H1 (cell line): ENCODE measurements at regions not wholly inside any gene's neighbourhood (a gene's known extent, or its start where the extent isn't known, plus 50 kb on each side); places are given as distances from the start of the nearest gene placed in this dataset.

Source experiments
- CBX8 ChIP-seq: fragments of 300-800, 300-1000 bp; sonication (generic); IDR thresholded peaks from 2 replicates; pipeline ENCODE4 v1.7.1; 2016; ENCODE audit warnings: low read depth, low read length, borderline replicate concordance
- MAFK ChIP-seq: IDR thresholded peaks from 2 replicates; pipeline ENCODE4 v1.6.1; 2012; ENCODE audit warnings: low read depth, mild to moderate bottlenecking, improper control_type of control experiment, low read length
- RAD21 ChIP-seq, 2 experiments: IDR thresholded peaks in 1 of 2; conservative IDR thresholded peaks in 1 of 2; 2 replicates each; pipeline ENCODE4 v1.6.1; 2011; ENCODE audit warnings: low read depth in 2 of 2, low read length in 2 of 2, improper control_type of control experiment in 1 of 2, inconsistent platforms in 1 of 2, mild to moderate bottlenecking in 1 of 2, moderate library complexity in 1 of 2
- RXRA ChIP-seq: IDR thresholded peaks from 2 replicates; pipeline ENCODE4 v1.6.1; 2011; ENCODE audit warnings: low read depth, mild to moderate bottlenecking, low read length, moderate library complexity; ENCODE audit not compliant: insufficient read depth
- SAP30 ChIP-seq: fragments of 300-600 bp; sonication (generic); IDR thresholded peaks from 2 replicates; pipeline ENCODE4 v1.7.1; 2012; ENCODE audit warnings: low read length, moderate library complexity, mild to moderate bottlenecking, inconsistent platforms; ENCODE audit not compliant: insufficient read depth, insufficient replicate concordance
- SP1 ChIP-seq: IDR thresholded peaks from 2 replicates; pipeline ENCODE4 v1.6.1; 2011; ENCODE audit warnings: low read depth, low read length
- TEAD4 ChIP-seq: IDR thresholded peaks from 2 replicates; pipeline ENCODE4 v1.6.1; 2012; ENCODE audit warnings: low read depth, low read length, inconsistent platforms, mixed read lengths

DNA sequence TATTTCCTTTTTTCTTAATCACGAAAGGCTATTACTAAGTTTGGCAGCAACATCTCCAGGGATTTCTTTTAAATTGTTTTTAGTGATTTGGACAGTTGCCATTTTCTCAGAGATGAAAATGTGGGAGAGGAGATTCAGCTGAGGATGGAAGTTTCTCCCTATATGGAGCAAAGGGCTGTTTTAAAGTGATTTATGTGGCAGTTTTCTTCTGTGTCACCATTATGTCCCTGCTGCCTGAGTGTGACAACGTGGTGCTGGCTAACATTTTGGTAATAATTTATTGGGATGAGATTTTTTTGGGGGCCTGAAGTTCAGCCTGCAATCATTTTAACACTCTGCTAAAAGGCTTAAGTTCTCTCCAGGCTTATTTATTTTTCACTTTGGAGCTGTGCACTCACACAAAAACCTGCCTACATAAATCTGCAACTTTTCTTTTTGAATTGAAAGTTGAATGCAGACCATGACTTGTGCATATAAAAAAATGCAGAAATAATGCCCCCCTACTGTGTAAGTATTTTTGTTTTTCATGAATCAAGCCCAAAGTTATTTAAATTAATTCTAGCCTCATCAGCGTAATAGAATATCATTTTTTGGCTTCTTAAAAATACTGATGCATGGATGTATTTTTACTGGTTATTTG, 210.9 kb downstream of the ZIC1 start (continued):
- TF ChIP-seq MAFK: no peak
- TF ChIP-seq CBX8: no peak
- no peak for TF ChIP-seq SP1
- no peak for TF ChIP-seq SAP30
- TF ChIP-seq RXRA: no peak
- TF ChIP-seq RAD21 (IDR thresholded peaks at IDR 0.05 in 1 of 2, conservative IDR thresholded peaks at IDR 0.05 in 1 of 2; ENCODE audit: low read depth in 2 of 2, low read length in 2 of 2): no peak
- no peak for TF ChIP-seq TEAD4
